Epidermal melanocyte (primary cell): ENCODE measurements at regions not wholly inside any gene's neighbourhood (a gene's known extent, or its start where the extent isn't known, plus 50 kb on each side); places are given as distances from the start of the nearest gene placed in this dataset.

ENCODE experiments used
- DNase-seq: peaks from one replicate; pipeline ENCODE4 v3.0.0; 2011; ENCODE audit warnings: low spot score; ENCODE audit not compliant: insufficient read length

DNA sequence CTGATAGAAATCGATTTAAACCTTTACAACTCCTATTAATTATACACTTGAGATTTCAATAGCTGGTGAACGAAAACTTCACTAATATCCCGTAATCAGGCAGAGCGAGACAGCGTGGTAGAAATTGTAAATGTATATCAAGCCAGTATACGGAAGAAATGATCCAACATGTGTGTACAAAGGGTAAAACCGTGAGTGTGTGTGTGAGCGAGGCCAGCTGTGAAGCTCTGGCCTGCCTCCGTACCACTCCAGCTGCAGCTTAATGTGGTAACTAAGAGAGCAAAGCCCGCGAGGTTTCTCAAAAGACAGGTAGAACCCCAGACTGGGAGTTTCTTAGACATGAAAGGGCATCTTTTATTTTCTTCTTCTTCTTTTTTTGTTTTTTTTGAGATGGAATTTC is 52.3 kb upstream of the ZNF516 start:
- no peak for DNase-seq

DNA sequence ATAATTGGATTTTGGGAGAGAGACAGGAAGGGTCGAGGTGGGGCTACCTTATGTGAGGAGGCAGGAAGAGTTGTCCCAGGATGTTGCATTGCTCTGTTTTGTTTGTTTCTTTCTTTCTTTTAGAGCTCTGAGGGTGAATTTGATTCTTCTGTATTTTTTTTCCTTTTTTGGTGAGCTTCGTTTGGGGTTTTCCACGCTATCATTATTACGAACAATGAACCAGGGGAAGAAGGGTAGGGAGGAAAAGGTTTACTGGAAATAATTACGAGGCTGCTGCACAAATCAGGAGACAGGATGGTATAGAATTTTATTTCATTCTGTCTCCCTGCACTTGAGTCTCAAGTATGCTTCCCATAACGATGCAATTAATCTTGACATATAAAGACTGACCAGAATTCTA is 51.4 kb upstream of the ZNF516 start:
- no peak for DNase-seq

DNA sequence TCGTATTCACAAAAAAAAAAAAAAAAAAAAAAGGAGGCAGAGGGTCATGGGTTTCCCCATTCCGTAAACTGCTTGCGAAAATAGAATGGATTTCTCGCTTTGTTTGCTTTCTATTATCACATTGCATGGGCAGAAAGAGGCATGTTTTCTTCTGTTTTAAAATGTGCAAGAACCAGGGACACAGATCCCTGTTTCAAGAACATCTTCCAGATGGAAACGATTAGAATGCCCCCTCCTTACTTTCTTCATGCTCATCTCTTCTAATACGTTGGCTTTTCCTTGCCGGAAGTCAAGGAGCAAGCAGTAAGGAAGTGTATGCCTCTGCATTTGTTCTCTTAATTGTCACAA is 51.0 kb upstream of the ZNF516 start:
- DNase-seq: no peak

GRCh38 chr18:76545433-76546087 is 50.5 kb upstream of the ZNF516 start:
- no peak for DNase-seq

- DNase-seq: no peak
Observed at GRCh38 chr18:76544511-76545345, 49.7 kb upstream of the ZNF516 start.
